ENCODE measurements at regions not wholly inside any gene's neighbourhood (a gene's known extent, or its start where the extent isn't known, plus 50 kb on each side); places are given as distances from the start of the nearest gene placed in this dataset.

- no peaks in the 10 kb centered on the region for H3K27me3 ChIP-seq (ENCODE audit: insufficient read depth, low read length)
- H3K27ac ChIP-seq (ENCODE audit: low read length), result no peak overlapping the region
- H3K9ac ChIP-seq (ENCODE audit: low read depth, low read length), result no peak overlapping the region
- H3K9me3 ChIP-seq (ENCODE audit: insufficient read depth, low read depth, low read length), result no peaks in the 10 kb centered on the region
- no peak overlapping the region for H3K4me3 ChIP-seq (ENCODE audit: low read length)
- H3K4me1 ChIP-seq (ENCODE audit: insufficient read depth, low read length), result no peaks in the 10 kb centered on the region
- H3K36me3 ChIP-seq (ENCODE audit: insufficient read depth, low read depth, low read length), result no peaks in the 10 kb centered on the region
Observed at GRCh38 chr18:45353530-45353929, 261.7 kb upstream of the SLC14A2 start.

- Histone ChIP-seq H3K36me3 (ENCODE audit: insufficient read depth, low read depth, low read length) (no peaks in the 10 kb centered on the region), H3K9me3 (ENCODE audit: insufficient read depth, low read depth, low read length) (no peaks in the 10 kb centered on the region), H3K4me1 (ENCODE audit: insufficient read depth, low read length) (no peaks in the 10 kb centered on the region), H3K27me3 (ENCODE audit: insufficient read depth, low read length) (no peaks in the 10 kb centered on the region), H3K9ac (ENCODE audit: low read depth, low read length) (no peak overlapping the region), H3K4me3 (ENCODE audit: low read length) (no peak overlapping the region), H3K27ac (ENCODE audit: low read length) (no peak overlapping the region)
Observed at GRCh38 chr18:45355944-45356520, 259.2 kb upstream of the SLC14A2 start.

DNA sequence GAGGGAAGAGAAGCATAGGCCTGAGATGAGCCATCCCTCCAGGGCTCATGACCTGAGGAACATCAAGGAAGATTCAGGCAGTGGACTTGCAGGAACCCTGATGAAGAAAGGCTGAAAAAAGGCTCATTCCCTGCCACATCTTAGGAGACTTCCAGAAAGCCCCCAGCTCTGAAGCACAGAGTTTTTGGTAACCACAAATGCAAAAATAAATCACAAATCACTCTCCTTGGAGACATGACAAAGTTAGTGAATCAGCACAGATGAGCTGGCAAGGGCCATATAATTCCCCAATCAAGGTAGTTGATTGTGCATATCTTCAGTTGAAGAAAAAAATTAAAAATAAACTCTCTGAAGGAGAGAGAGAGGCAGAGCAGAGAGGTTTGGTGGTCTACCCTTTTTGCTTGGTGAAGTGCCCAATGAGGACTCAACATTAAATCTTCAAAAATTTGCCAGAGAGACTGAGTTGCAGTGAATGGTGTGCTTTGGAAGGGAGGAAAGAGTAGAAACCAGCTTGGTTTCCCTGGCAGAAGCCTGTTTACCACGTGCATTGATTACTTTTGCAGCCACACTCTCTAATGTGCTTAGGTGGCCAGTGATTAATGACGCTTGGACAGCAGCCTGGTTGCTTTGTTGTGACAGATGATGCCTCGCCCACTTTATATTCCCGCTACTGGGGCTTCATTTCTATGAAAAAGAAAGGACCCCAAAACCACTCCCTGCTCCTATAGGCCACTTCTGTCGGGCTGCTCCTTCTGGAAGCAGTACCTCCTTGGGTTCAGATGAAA is 257.4 kb upstream of the SLC14A2 start:
- Histone ChIP-seq H3K4me1 (ENCODE audit: insufficient read depth, low read length) (no peaks in the 10 kb centered on the region), H3K27ac (ENCODE audit: low read length) (no peak overlapping the region), H3K27me3 (ENCODE audit: insufficient read depth, low read length) (no peaks in the 10 kb centered on the region), H3K4me3 (ENCODE audit: low read length) (no peak overlapping the region), H3K9me3 (ENCODE audit: insufficient read depth, low read depth, low read length) (no peaks in the 10 kb centered on the region), H3K36me3 (ENCODE audit: insufficient read depth, low read depth, low read length) (no peaks in the 10 kb centered on the region), H3K9ac (ENCODE audit: low read depth, low read length) (no peak overlapping the region)

- no peaks in the 10 kb centered on the region for H3K27me3 ChIP-seq (ENCODE audit: insufficient read depth, low read length)
- H3K4me3 ChIP-seq (ENCODE audit: low read length), result no peak overlapping the region
- no peaks in the 10 kb centered on the region for H3K36me3 ChIP-seq (ENCODE audit: insufficient read depth, low read depth, low read length)
- H3K9me3 ChIP-seq (ENCODE audit: insufficient read depth, low read depth, low read length), result no peaks in the 10 kb centered on the region
- no peak overlapping the region for H3K27ac ChIP-seq (ENCODE audit: low read length)
- no peak overlapping the region for H3K9ac ChIP-seq (ENCODE audit: low read depth, low read length)
- no peaks in the 10 kb centered on the region for H3K4me1 ChIP-seq (ENCODE audit: insufficient read depth, low read length)
Observed at GRCh38 chr18:45359275-45360009, 255.8 kb upstream of the SLC14A2 start.

GRCh38 chr18:45361125-45361851 is 254.0 kb upstream of the SLC14A2 start:
- no peaks in the 10 kb centered on the region for H3K4me1 ChIP-seq (ENCODE audit: insufficient read depth, low read length)
- no peak overlapping the region for H3K4me3 ChIP-seq (ENCODE audit: low read length)
- no peaks in the 10 kb centered on the region for H3K36me3 ChIP-seq (ENCODE audit: insufficient read depth, low read depth, low read length)
- no peak overlapping the region for H3K9ac ChIP-seq (ENCODE audit: low read depth, low read length)
- no peaks in the 10 kb centered on the region for H3K27me3 ChIP-seq (ENCODE audit: insufficient read depth, low read length)
- H3K27ac ChIP-seq (ENCODE audit: low read length), result no peak overlapping the region
- H3K9me3 ChIP-seq (ENCODE audit: insufficient read depth, low read depth, low read length), result no peaks in the 10 kb centered on the region

GRCh38 chr18:45363196-45363595 is 252.1 kb upstream of the SLC14A2 start:
- Histone ChIP-seq H3K27me3 (ENCODE audit: insufficient read depth, low read length) (no peaks in the 10 kb centered on the region), H3K36me3 (ENCODE audit: insufficient read depth, low read depth, low read length) (no peaks in the 10 kb centered on the region), H3K9me3 (ENCODE audit: insufficient read depth, low read depth, low read length) (no peaks in the 10 kb centered on the region), H3K27ac (ENCODE audit: low read length) (no peak overlapping the region), H3K4me3 (ENCODE audit: low read length) (no peak overlapping the region), H3K4me1 (ENCODE audit: insufficient read depth, low read length) (no peaks in the 10 kb centered on the region), H3K9ac (ENCODE audit: low read depth, low read length) (no peak overlapping the region)

- Histone ChIP-seq H3K27ac (ENCODE audit: low read length) (no peak overlapping the region), H3K36me3 (ENCODE audit: insufficient read depth, low read depth, low read length) (no peaks in the 10 kb centered on the region), H3K27me3 (ENCODE audit: insufficient read depth, low read length) (no peaks in the 10 kb centered on the region), H3K9me3 (ENCODE audit: insufficient read depth, low read depth, low read length) (no peaks in the 10 kb centered on the region), H3K9ac (ENCODE audit: low read depth, low read length) (no peak overlapping the region), H3K4me1 (ENCODE audit: insufficient read depth, low read length) (no peaks in the 10 kb centered on the region), H3K4me3 (ENCODE audit: low read length) (no peak overlapping the region)
Observed at GRCh38 chr18:45365835-45366234, 249.4 kb upstream of the SLC14A2 start.

DNA sequence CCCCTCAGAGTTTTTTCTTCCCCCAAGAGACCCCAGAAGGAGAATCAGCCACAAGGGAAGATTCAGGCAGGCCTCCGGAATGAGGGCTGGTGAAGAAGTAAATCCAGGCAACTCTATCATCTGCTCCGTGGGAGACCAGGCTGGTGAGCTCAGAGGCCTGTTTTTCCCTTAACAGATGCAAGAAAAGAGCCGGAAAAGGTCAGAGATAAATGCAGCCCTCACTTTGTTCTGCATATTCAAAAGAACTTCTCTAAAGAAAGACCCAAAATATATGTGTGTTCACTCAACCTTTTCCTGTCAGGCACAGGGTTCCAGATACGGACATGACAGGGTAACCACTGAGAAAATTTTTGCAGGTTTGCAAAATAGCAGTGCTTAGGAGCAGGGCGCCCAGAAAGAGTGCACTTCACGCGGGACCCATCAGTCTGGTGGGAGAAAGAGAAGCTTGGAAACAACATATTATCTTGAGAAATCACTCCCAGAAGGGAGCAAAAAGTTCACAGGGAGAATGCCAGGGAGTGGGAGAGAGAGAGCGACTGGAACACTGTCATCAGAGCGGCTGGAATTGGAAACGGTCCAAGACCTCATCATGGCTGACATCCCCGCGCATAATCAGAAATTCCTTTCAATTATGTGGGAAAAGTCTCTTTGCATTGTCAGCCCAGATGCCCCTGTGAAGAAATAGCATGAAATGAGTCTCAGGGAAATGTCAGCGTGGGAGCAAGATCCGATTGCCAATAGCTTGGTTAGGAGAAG is 244.8 kb upstream of the SLC14A2 start:
- Histone ChIP-seq H3K4me3 (ENCODE audit: low read length) (no peak overlapping the region), H3K9me3 (ENCODE audit: insufficient read depth, low read depth, low read length) (no peaks in the 10 kb centered on the region), H3K4me1 (ENCODE audit: insufficient read depth, low read length) (no peaks in the 10 kb centered on the region), H3K27me3 (ENCODE audit: insufficient read depth, low read length) (no peaks in the 10 kb centered on the region), H3K9ac (ENCODE audit: low read depth, low read length) (no peak overlapping the region), H3K36me3 (ENCODE audit: insufficient read depth, low read depth, low read length) (no peaks in the 10 kb centered on the region), H3K27ac (ENCODE audit: low read length) (no peak overlapping the region)

DNA sequence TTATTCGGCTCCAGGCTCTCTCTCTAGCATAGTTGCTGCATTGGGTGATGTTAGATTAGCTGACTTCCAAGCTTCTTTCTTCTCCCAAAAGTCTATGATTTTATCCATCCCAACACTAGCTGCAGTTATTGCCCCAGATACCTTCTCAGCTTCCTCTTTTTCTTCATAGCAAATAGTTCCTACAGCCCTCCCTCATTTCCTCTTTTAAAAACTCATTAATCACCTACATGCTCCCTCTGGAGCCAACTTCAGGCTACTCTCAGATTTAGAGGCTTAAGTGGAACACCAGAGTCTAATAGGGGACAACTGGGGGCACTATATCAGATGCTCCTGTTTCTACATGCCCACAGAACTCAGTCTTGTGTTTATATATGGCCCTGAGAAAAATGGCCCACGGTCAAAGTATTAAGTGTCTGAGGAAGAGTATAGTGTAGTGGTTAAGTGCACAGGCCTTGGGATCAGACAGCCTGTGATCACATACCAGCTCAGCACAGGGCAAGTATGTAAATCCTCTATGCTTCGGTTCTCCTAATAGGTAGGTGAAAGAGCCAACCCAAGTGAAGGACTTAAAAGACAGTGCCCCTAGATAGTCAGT is 241.9 kb upstream of the SLC14A2 start:
- no peaks in the 10 kb centered on the region for H3K27me3 ChIP-seq (ENCODE audit: insufficient read depth, low read length)
- no peaks in the 10 kb centered on the region for H3K4me1 ChIP-seq (ENCODE audit: insufficient read depth, low read length)
- H3K4me3 ChIP-seq (ENCODE audit: low read length), result no peak overlapping the region
- no peak overlapping the region for H3K9ac ChIP-seq (ENCODE audit: low read depth, low read length)
- no peaks in the 10 kb centered on the region for H3K36me3 ChIP-seq (ENCODE audit: insufficient read depth, low read depth, low read length)
- H3K9me3 ChIP-seq (ENCODE audit: insufficient read depth, low read depth, low read length), result no peaks in the 10 kb centered on the region
- no peak overlapping the region for H3K27ac ChIP-seq (ENCODE audit: low read length)

DNA sequence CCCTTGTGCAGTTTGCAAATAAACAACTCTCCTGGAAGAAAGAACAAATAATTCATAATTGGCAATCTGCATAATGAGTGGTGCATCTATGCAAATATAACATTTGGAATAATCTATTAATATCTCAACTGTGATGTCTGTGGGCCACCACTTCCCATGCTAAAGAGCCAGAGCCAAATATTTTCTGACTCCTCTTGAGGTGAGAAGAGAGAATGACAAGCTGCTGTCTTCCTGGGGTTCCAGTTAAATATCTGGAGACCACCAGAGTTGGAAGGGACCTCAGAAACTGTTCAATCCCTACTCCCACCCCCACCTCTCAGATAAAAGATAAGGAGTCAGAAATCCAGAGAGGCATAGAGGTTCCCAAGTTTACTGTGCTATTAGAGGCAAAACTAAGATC is 241.0 kb upstream of the SLC14A2 start:
- Histone ChIP-seq H3K27me3 (ENCODE audit: insufficient read depth, low read length) (no peaks in the 10 kb centered on the region), H3K4me1 (ENCODE audit: insufficient read depth, low read length) (no peaks in the 10 kb centered on the region), H3K9ac (ENCODE audit: low read depth, low read length) (no peak overlapping the region), H3K27ac (ENCODE audit: low read length) (no peak overlapping the region), H3K4me3 (ENCODE audit: low read length) (no peak overlapping the region), H3K36me3 (ENCODE audit: insufficient read depth, low read depth, low read length) (no peaks in the 10 kb centered on the region), H3K9me3 (ENCODE audit: insufficient read depth, low read depth, low read length) (no peaks in the 10 kb centered on the region)

Measured in iPS-20b (cell line).